Thyroid gland (tissue), 4 donors: ENCODE measurements at regions not wholly inside any gene's neighbourhood (a gene's known extent, or its start where the extent isn't known, plus 50 kb on each side); places are given as distances from the start of the nearest gene placed in this dataset.

Experiments
- CTCF ChIP-seq, 6 experiments: fragments of 200-600 bp in 3 of 6; fragments of 450-650 bp in 3 of 6; sonication (generic) in 3 of 6; IDR thresholded peaks; one replicate each; pipeline ENCODE4 v1.5.1; 2016 to 2019; ENCODE audit warnings: antibody characterized with exemption in 6 of 6, mild to moderate bottlenecking in 2 of 6, inconsistent platforms in 1 of 6, moderate library complexity in 1 of 6
- POLR2A ChIP-seq, 2 donors: fragments of 450-650 bp; IDR thresholded peaks; one replicate each; pipeline ENCODE4 v1.6.1; 2017; ENCODE audit warnings: antibody characterized with exemption in 2 of 2, mild to moderate bottlenecking in 2 of 2, moderate library complexity in 1 of 2

- TF ChIP-seq CTCF (IDR thresholded peaks at IDR 0.05) = no peak
- TF ChIP-seq POLR2A (IDR thresholded peaks at IDR 0.05) = no peak
Observed at GRCh38 chr2:120936476-120937334, 201.0 kb downstream of the GLI2 start.
